Smooth muscle cell (in vitro differentiated cells): ENCODE measurements at regions not wholly inside any gene's neighbourhood (a gene's known extent, or its start where the extent isn't known, plus 50 kb on each side); places are given as distances from the start of the nearest gene placed in this dataset.

Experiments used
- DNase-seq: peaks from one replicate; lab custom pipeline; 2025; ENCODE audit not compliant: unreplicated experiment; lab: John Stamatoyannopoulos, UW
- H2AFZ ChIP-seq: fragments of 200-600 bp; sonication (generic); 2 replicates; pipeline ENCODE4 v1.6.0; 2016; ENCODE audit warnings: antibody characterized with exemption, low read depth, mild to moderate bottlenecking
- H3F3A ChIP-seq: fragments of 200-600 bp; sonication (generic); 2 replicates; pipeline ENCODE4 v1.6.0; 2017; ENCODE audit warnings: antibody characterized with exemption, low read depth
- H3K27ac ChIP-seq: fragments of 200-600 bp; sonication (generic); 2 replicates; pipeline ENCODE4 v1.5.1; 2016; ENCODE audit warnings: low read depth, mild to moderate bottlenecking
- H3K27me3 ChIP-seq: fragments of 200-600 bp; sonication (generic); 2 replicates; pipeline ENCODE4 v1.6.1; 2016; ENCODE audit warnings: low read depth, mild to moderate bottlenecking
- H3K36me3 ChIP-seq: fragments of 200-600 bp; sonication (generic); 2 replicates; pipeline ENCODE4 v1.5.1; 2016; ENCODE audit warnings: low read depth
- H3K4me1 ChIP-seq: fragments of 200-600 bp; sonication (generic); 2 replicates; pipeline ENCODE4 v1.5.1; 2016; ENCODE audit warnings: low read depth
- H3K4me2 ChIP-seq: fragments of 200-600 bp; sonication (generic); 2 replicates; pipeline ENCODE4 v1.6.0; 2016; ENCODE audit warnings: mild to moderate bottlenecking
- H3K4me3 ChIP-seq: fragments of 200-600 bp; sonication (generic); 2 replicates; pipeline ENCODE4 v1.5.1; 2016; ENCODE audit warnings: mild to moderate bottlenecking
- H3K79me2 ChIP-seq: fragments of 200-600 bp; sonication (generic); 2 replicates; pipeline ENCODE4 v1.6.0; 2016; ENCODE audit warnings: low read depth, mild to moderate bottlenecking
- H3K9ac ChIP-seq: fragments of 200-600 bp; sonication (generic); 2 replicates; pipeline ENCODE4 v1.6.0; 2016; ENCODE audit warnings: low read depth
- H3K9me3 ChIP-seq: fragments of 200-600 bp; sonication (generic); replicated peaks from 2 replicates; pipeline ENCODE4 v1.5.1; 2016; ENCODE audit warnings: low read depth
- H4K20me1 ChIP-seq: fragments of 200-600 bp; sonication (generic); 2 replicates; pipeline ENCODE4 v1.6.0; 2016; ENCODE audit warnings: low read depth
- WGBS: methylation state at CpG from one replicate; pipeline ENCODE4 v1.1.7; 2016; ENCODE audit warnings: low lambda C conversion rate; 5-methylcytosine and 5-hydroxymethylcytosine counted together
- TF ChIP-seq, protein P1 (sequence below): fragments of 200-600 bp; sonication (generic); IDR thresholded peaks from 2 replicates; pipeline ENCODE4 v1.5.1; 2017; ENCODE audit warnings: borderline replicate concordance, mild to moderate bottlenecking, antibody characterized with exemption; ENCODE audit not compliant: insufficient read depth, poor library complexity, severe bottlenecking

DNA sequence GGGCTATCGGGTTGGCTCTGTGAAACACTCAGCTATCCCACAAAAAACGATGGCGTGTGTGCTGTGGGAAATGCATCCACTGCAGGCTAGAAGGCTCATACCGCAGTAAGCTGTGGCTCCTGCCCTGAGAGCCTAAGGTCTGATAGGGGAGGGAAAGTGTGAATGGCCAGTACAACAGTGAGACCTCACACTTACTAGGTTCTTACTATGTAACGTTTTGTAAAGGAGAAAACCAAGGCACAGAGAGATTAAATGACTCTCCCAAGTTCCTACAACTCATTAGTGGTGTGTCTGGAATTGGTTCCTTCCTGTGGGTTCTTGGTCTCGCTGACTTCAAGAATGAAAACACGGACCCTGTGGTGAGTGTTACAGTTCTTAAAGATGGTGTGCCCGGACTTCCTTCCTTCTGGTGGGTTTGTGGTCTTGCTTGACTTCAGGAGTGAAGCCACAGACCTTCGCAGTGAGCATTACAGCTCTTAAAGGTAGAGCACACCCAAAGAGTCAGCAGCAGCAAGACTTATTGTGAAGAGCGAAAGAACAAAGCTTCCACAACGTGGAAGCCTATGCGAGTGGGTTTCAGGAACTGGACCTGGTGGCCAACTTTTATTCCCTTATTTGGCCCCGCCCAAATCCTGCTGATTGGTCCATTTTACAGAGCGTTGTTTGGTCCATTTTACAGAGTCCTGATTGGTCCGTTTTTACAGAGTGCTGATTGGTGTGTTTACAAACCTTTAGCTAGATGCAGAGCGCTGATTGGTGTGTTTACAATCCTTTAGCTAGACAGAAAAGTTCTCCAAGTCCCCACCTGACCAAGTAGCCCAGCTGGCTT, 161.7 kb downstream of the POLR2M start:
- Histone ChIP-seq H3K4me3 (no peak overlapping the region), H3K27ac (no peak overlapping the region), H3K79me2 (no peaks in the 10 kb centered on the region), H3F3A (no peaks in the 10 kb centered on the region), H3K27me3 (no peaks in the 10 kb centered on the region), H3K9me3 (no peaks in the 10 kb centered on the region), H3K4me2 (no peak overlapping the region), H3K4me1 (no peaks in the 10 kb centered on the region), H3K9ac (no peak overlapping the region), H2AFZ (no peak overlapping the region), H4K20me1 (no peaks in the 10 kb centered on the region), H3K36me3 (no peaks in the 10 kb centered on the region)
- no peak for DNase-seq
- TF ChIP-seq, protein P1, sequence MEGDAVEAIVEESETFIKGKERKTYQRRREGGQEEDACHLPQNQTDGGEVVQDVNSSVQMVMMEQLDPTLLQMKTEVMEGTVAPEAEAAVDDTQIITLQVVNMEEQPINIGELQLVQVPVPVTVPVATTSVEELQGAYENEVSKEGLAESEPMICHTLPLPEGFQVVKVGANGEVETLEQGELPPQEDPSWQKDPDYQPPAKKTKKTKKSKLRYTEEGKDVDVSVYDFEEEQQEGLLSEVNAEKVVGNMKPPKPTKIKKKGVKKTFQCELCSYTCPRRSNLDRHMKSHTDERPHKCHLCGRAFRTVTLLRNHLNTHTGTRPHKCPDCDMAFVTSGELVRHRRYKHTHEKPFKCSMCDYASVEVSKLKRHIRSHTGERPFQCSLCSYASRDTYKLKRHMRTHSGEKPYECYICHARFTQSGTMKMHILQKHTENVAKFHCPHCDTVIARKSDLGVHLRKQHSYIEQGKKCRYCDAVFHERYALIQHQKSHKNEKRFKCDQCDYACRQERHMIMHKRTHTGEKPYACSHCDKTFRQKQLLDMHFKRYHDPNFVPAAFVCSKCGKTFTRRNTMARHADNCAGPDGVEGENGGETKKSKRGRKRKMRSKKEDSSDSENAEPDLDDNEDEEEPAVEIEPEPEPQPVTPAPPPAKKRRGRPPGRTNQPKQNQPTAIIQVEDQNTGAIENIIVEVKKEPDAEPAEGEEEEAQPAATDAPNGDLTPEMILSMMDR, result no peak
- WGBS, result 95% methylated on average over 16 of the region's 16 CpGs

DNA sequence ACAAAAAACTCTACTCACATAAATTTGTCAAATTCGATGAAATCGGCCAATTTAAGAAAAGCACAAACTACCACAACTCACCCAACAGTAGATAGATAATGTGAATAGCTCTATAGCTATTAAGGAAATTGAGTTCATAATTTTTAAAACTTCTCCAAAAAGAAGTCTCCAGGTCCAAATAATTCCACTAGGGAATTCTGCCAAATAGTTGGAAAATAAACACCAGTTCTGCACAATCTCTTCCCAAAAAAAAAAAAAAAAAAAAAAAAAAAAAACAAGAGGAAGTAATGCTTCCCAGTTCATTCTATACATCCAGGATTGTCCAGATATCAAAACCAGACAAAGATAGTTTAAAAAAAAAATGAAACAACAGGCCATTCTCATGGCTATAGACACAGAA, 164.2 kb downstream of the POLR2M start:
- Histone ChIP-seq H3K4me3 (no peak overlapping the region), H3K27me3 (no peaks in the 10 kb centered on the region), H3K27ac (no peak overlapping the region), H3K36me3 (no peaks in the 10 kb centered on the region), H4K20me1 (no peaks in the 10 kb centered on the region), H3F3A (no peaks in the 10 kb centered on the region), H3K4me1 (no peaks in the 10 kb centered on the region), H3K4me2 (no peak overlapping the region), H3K79me2 (no peaks in the 10 kb centered on the region), H3K9me3 (peaks cover 9% of the 10 kb centered on the region), H3K9ac (no peak overlapping the region), H2AFZ (no peak overlapping the region)
- no peak for DNase-seq
- TF ChIP-seq, protein P1, result no peak
- 98% methylated on average over 2 of the region's 2 CpGs for WGBS

DNA sequence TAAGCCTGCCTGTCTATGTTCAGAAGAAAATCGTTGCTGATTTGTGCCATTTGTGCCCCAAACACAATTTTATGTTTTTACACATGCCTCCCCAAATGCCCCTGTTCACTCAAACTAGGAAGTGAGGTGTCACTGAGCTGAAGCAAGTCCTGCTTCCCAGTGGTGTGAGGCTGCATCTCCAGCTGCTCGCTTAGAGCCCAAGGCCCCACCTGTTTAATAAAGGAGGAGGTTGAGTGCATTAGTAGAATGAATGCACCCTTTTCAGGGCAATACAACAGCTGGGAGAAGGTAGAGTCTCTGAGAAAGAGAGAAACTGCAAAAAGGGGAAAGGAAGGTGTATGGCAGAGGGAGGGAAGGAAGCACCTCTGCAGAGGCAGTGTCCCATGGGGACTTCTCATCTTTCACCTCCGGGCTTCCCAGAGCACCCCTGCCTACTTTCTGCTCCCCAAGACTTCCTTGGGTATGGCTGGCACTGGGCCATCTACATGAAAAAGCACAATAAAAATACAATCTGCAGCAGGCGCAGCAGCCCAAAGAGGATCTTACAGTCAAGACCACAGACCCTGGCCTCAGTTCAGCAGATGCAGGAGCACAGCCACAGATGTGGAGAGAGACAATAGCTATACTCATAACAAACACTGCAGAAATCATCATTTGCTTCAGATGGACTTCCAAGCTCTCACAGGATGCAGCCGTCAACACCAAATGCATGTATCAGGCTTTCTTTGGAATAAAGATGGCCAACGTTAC, 165.9 kb downstream of the POLR2M start:
- 75% methylated on average over 6 of the region's 6 CpGs for WGBS
- H2AFZ ChIP-seq, result no peak overlapping the region
- H3K27ac ChIP-seq, result no peak overlapping the region
- H4K20me1 ChIP-seq, result no peaks in the 10 kb centered on the region
- H3K4me3 ChIP-seq, result no peak overlapping the region
- H3K79me2 ChIP-seq, result no peaks in the 10 kb centered on the region
- H3F3A ChIP-seq, result no peaks in the 10 kb centered on the region
- H3K36me3 ChIP-seq, result no peaks in the 10 kb centered on the region
- H3K9ac ChIP-seq, result no peak overlapping the region
- peaks cover 13% of the 10 kb centered on the region for H3K9me3 ChIP-seq
- no peak overlapping the region for H3K4me2 ChIP-seq
- TF ChIP-seq, protein P1, result no peak
- H3K27me3 ChIP-seq, result no peaks in the 10 kb centered on the region
- H3K4me1 ChIP-seq, result no peaks in the 10 kb centered on the region
- no peak for DNase-seq
